ENCODE measurements at regions not wholly inside any gene's neighbourhood (a gene's known extent, or its start where the extent isn't known, plus 50 kb on each side); places are given as distances from the start of the nearest gene placed in this dataset.
"Not testable (repeated sequence)": the region's sequence is repeated elsewhere in the genome, so short reads cannot be mapped to it uniquely, and the experiment has no call there.

DNA sequence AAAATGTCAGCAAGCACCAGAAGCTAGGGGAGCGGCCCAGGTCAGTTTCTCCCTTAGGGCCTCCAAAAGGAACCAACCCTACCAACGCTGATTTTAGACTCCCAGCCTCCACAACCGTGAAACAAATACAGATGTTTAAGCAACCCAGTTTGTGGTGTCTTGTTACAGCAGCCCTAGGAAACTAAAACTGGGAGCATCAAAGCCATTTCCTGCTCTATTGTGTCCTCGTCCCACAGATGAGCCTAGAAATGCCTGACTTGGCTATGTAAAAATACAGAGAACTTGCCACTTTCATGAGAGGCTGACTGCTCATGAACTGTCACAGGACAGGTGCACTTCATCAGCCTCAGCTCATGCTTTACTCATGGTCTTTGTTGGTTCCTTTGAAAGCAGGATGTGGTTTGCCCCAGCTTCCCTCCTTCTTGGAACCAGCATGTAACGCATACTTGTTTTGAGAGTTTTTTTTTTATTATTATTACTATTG is 97.6 kb upstream of the SLC39A10 start:
- WGBS, result 54% methylated on average over 5 of the region's 5 CpGs
- no peak overlapping the region for H3K27ac ChIP-seq
- no peaks in the 10 kb centered on the region for H3K27me3 ChIP-seq
- TF ChIP-seq POLR2A (IDR thresholded peaks at IDR 0.05), result no peak
- H3K4me3 ChIP-seq, result no peak overlapping the region
- no peaks in the 10 kb centered on the region for H3K9me3 ChIP-seq
- peaks cover 12% of the 10 kb centered on the region for H3K4me1 ChIP-seq
- no peak for DNase-seq (ENCODE audit: low spot score in 2 of 2)
- H3K36me3 ChIP-seq, result no peaks in the 10 kb centered on the region

- no peak for TF ChIP-seq POLR2AphosphoS5 (IDR thresholded peaks at IDR 0.05)
- no peak for TF ChIP-seq EP300 (IDR thresholded peaks at IDR 0.05)
- no peak for TF ChIP-seq CTCF (IDR thresholded peaks at IDR 0.05)
- no peak for TF ChIP-seq POLR2A (IDR thresholded peaks at IDR 0.05)
Measured at GRCh38 chr2:195555971-195556370, 101.1 kb upstream of the SLC39A10 start.

DNA sequence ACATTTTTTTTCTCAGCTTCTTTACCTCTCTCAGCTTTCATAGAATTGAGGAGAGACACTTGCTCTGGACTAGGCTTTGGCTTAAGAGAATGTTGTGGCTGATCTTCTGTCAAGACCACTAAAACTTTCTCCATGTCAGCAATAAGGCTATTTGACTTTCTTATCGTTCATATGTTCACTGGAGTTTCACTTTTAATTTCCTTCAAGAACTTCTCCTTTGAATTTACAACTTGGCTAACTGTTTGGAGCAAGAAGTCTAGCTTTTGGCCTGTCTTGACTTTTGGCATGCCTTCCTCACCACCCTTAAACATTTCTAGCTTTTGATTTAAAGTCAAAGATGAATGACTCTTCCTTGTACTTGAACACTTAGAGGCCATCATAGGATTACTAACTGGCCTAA is 104.4 kb upstream of the SLC39A10 start:
- Histone ChIP-seq H3K4me1 (no peaks in the 10 kb centered on the region), H3K27ac (no peak overlapping the region), H3K9me3 (no peaks in the 10 kb centered on the region), H3K36me3 (no peaks in the 10 kb centered on the region), H3K27me3 (no peaks in the 10 kb centered on the region), H3K4me3 (no peak overlapping the region)
- 54% methylated on average over 1 of the region's 1 CpG for WGBS
- no peak for DNase-seq (ENCODE audit: low spot score in 2 of 2)
- TF ChIP-seq POLR2AphosphoS5 (IDR thresholded peaks at IDR 0.05), result no peak
- TF ChIP-seq EP300 (IDR thresholded peaks at IDR 0.05), result no peak
- no peak for TF ChIP-seq POLR2A (IDR thresholded peaks at IDR 0.05)
- TF ChIP-seq CTCF (IDR thresholded peaks at IDR 0.05), result no peak

More at GRCh38 chr2:195555971-195556370, 101.1 kb upstream of the SLC39A10 start:
- Histone ChIP-seq H3K36me3 (no peaks in the 10 kb centered on the region), H3K4me3 (no peak overlapping the region), H3K27ac (no peak overlapping the region), H3K4me1 (peaks cover 3% of the 10 kb centered on the region), H3K27me3 (no peaks in the 10 kb centered on the region), H3K9me3 (no peaks in the 10 kb centered on the region)
- no peak for DNase-seq (ENCODE audit: low spot score in 2 of 2)
- 100% methylated on average over 1 of the region's 1 CpG for WGBS

- Histone ChIP-seq H3K4me3 (no peak overlapping the region), H3K27ac (no peak overlapping the region), H3K36me3 (no peaks in the 10 kb centered on the region), H3K9me3 (no peaks in the 10 kb centered on the region), H3K27me3 (no peaks in the 10 kb centered on the region), H3K4me1 (no peaks in the 10 kb centered on the region)
- WGBS, result 86% methylated on average over 4 of the region's 4 CpGs
- TF ChIP-seq CTCF (IDR thresholded peaks at IDR 0.05), result no peak
- no peak for TF ChIP-seq EP300 (IDR thresholded peaks at IDR 0.05)
- no peak for TF ChIP-seq POLR2A (IDR thresholded peaks at IDR 0.05)
- no peak for TF ChIP-seq POLR2AphosphoS5 (IDR thresholded peaks at IDR 0.05)
- DNase-seq (ENCODE audit: low spot score in 2 of 2), result no peak
Measured at GRCh38 chr2:195548198-195548940, 108.7 kb upstream of the SLC39A10 start.

- not testable (repeated sequence) for H3K4me1 ChIP-seq; H3K4me3 ChIP-seq; H3K36me3 ChIP-seq; H3K27ac ChIP-seq; H3K27me3 ChIP-seq; DNase-seq (ENCODE audit: low spot score in 2 of 2); H3K9me3 ChIP-seq
- WGBS, result 95% methylated on average over 9 of the region's 47 CpGs
Measured at GRCh38 chr2:195547268-195547840, 109.7 kb upstream of the SLC39A10 start.

- H3K27ac ChIP-seq, result no peak overlapping the region
- WGBS, result 84% methylated on average over 3 of the region's 3 CpGs
- no peaks in the 10 kb centered on the region for H3K4me1 ChIP-seq
- DNase-seq (ENCODE audit: low spot score in 2 of 2), result no peak
- no peak overlapping the region for H3K4me3 ChIP-seq
- no peaks in the 10 kb centered on the region for H3K27me3 ChIP-seq
- no peaks in the 10 kb centered on the region for H3K36me3 ChIP-seq
- no peak for TF ChIP-seq EP300 (IDR thresholded peaks at IDR 0.05)
- TF ChIP-seq CTCF (IDR thresholded peaks at IDR 0.05), result no peak
- no peak for TF ChIP-seq POLR2AphosphoS5 (IDR thresholded peaks at IDR 0.05)
- TF ChIP-seq POLR2A (IDR thresholded peaks at IDR 0.05), result no peak
- H3K9me3 ChIP-seq, result no peaks in the 10 kb centered on the region
Measured at GRCh38 chr2:195545811-195546210, 111.2 kb upstream of the SLC39A10 start.

Measured in suprapubic skin (tissue), 4 donors.